Common myeloid progenitor, CD34-positive (primary cell): ENCODE measurements at regions not wholly inside any gene's neighbourhood (a gene's known extent, or its start where the extent isn't known, plus 50 kb on each side); places are given as distances from the start of the nearest gene placed in this dataset.

Experiments
- CTCF ChIA-PET: fragments of 350-600 bp; sonication (Branson Sonifier 250); formaldehyde crosslinking; loops from one replicate; lab custom pipeline; 2021; ENCODE audit warnings: antibody characterized with exemption; lab: Charles Lee
- POLR2A ChIA-PET: fragments of 350-600 bp; sonication (Branson Sonifier 250); formaldehyde crosslinking; loops from one replicate; lab custom pipeline; 2021; ENCODE audit warnings: antibody characterized with exemption; lab: Charles Lee
- DNase-seq, 3 donors: peaks; one replicate each; pipeline versions ENCODE4 v3.0.0 to v3.0.0-alpha.2; 2013
- H3K27ac ChIP-seq, 2 experiments: 1 replicate in 1 of 2; 2 replicates in 1 of 2; pipeline ENCODE4 v1.7.0; 2013; ENCODE audit warnings: inconsistent platforms in 2 of 2, low read length in 2 of 2, mild to moderate bottlenecking in 2 of 2, low read depth in 1 of 2, moderate library complexity in 1 of 2; ENCODE audit not compliant: severe bottlenecking in 2 of 2, insufficient read depth in 1 of 2, poor library complexity in 1 of 2
- H3K27me3 ChIP-seq, 5 experiments: replicated peaks in 2 of 5; 1 replicate in 3 of 5; 2 replicates in 2 of 5; pipeline versions ENCODE4 v1.6.1 to v1.7.0; 2013; ENCODE audit warnings: low read length in 4 of 5, mild to moderate bottlenecking in 2 of 5, moderate library complexity in 2 of 5, inconsistent platforms in 1 of 5; ENCODE audit not compliant: insufficient read depth in 5 of 5, control insufficient read depth in 4 of 5
- H3K36me3 ChIP-seq, 4 experiments: 1 replicate in 2 of 4; 2 replicates in 2 of 4; pipeline versions ENCODE4 v1.6.1 to v1.7.0; 2013; ENCODE audit warnings: low read length in 3 of 4, control low read depth in 1 of 4, mild to moderate bottlenecking in 1 of 4; ENCODE audit not compliant: control insufficient read depth in 4 of 4, insufficient read depth in 4 of 4
- H3K4me1 ChIP-seq, 4 experiments: 1 replicate in 3 of 4; 2 replicates in 1 of 4; pipeline versions ENCODE4 v1.6.1 to v1.7.1; 2013; ENCODE audit warnings: low read length in 3 of 4, mild to moderate bottlenecking in 3 of 4, control low read depth in 1 of 4, inconsistent platforms in 1 of 4, moderate library complexity in 1 of 4; ENCODE audit not compliant: control insufficient read depth in 4 of 4, insufficient read depth in 4 of 4; ENCODE audit errors: control extremely low read depth in 1 of 4
- H3K4me3 ChIP-seq, 7 experiments: 1 replicate in 4 of 7; 2 replicates in 3 of 7; pipeline versions ENCODE4 v1.5.1 to v1.7.0; 2013; ENCODE audit warnings: mild to moderate bottlenecking in 7 of 7, low read length in 6 of 7, moderate library complexity in 6 of 7, inconsistent platforms in 2 of 7, low read depth in 2 of 7, control low read depth in 1 of 7; ENCODE audit not compliant: insufficient read depth in 4 of 7, control insufficient read depth in 1 of 7; ENCODE audit errors: extremely low read depth in 1 of 7
- H3K9me3 ChIP-seq, 5 experiments: 1 replicate in 4 of 5; 2 replicates in 1 of 5; pipeline versions ENCODE4 v1.6.1 to v1.7.1; 2013; ENCODE audit warnings: low read length in 4 of 5, mild to moderate bottlenecking in 2 of 5, inconsistent platforms in 1 of 5, low read depth in 1 of 5, moderate library complexity in 1 of 5; ENCODE audit not compliant: control insufficient read depth in 4 of 5, insufficient read depth in 2 of 5; ENCODE audit errors: control extremely low read depth in 1 of 5
- WGBS: methylation state at CpG from one replicate; pipeline ENCODE4 v1.1.5; 2013; ENCODE audit not compliant: insufficient coverage; 5-methylcytosine and 5-hydroxymethylcytosine counted together

DNA sequence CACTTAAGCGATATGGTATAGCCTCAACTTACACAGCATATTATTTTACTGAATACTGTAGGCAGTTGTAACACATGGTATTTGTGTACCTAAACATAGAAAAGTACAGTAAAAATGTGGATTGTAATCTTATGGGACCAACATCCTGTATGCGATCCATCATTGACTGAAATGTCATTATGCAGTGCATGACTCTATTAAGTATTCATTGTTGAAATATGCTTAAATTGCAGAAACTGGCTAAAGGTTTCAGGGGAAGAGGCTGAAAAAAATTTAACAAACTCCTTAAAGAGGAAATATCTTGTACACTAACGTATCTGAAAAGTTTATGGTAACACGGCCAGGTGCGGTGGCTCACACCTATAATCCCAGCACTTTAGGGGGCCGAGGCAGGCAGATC is 214.1 kb upstream of the PARD3B start:
- ChIA-PET POLR2A (no interaction called here), CTCF (no interaction called here)
- no peak for DNase-seq

GRCh38 chr2:204331988-204332387 is 213.3 kb upstream of the PARD3B start:
- DNase-seq = no peak
- H3K27me3 ChIP-seq = no peaks in the 10 kb centered on the region
- H3K36me3 ChIP-seq = no peaks in the 10 kb centered on the region
- ChIA-PET POLR2A (no interaction called here), CTCF (interaction anchor here (2.7 kb wide), 1 partner anchor 8 kb away, joined by 12 read pairs; no protein-coding TSS in a partner anchor)
- WGBS = no CpG with 5 or more reads among the region's 2 CpGs
- no peak overlapping the region for H3K4me3 ChIP-seq
- no peaks in the 10 kb centered on the region for H3K9me3 ChIP-seq
- no peaks in the 10 kb centered on the region for H3K4me1 ChIP-seq
- H3K27ac ChIP-seq = no peak overlapping the region

More for the DNA sequence above, 214.1 kb upstream of the PARD3B start:
- H3K27me3 ChIP-seq = no peaks in the 10 kb centered on the region
- 91% methylated on average over 4 of the region's 6 CpGs for WGBS
- no peaks in the 10 kb centered on the region for H3K36me3 ChIP-seq
- no peak overlapping the region for H3K27ac ChIP-seq
- no peaks in the 10 kb centered on the region for H3K4me1 ChIP-seq
- H3K9me3 ChIP-seq = no peaks in the 10 kb centered on the region
- no peak overlapping the region for H3K4me3 ChIP-seq

- no peaks in the 10 kb centered on the region for H3K27me3 ChIP-seq
- 100% methylated on average over 1 of the region's 3 CpGs for WGBS
- no peak for DNase-seq
- H3K4me3 ChIP-seq = no peak overlapping the region
- no peaks in the 10 kb centered on the region for H3K36me3 ChIP-seq
- no peak overlapping the region for H3K27ac ChIP-seq
- H3K4me1 ChIP-seq = no peaks in the 10 kb centered on the region
- POLR2A ChIA-PET = no interaction called here
- CTCF ChIA-PET = interaction anchor here (0.9 to 2.7 kb wide), 2 partner anchors 9 to 1347 kb away, joined by 4 to 12 read pairs; no protein-coding TSS in a partner anchor
- no peaks in the 10 kb centered on the region for H3K9me3 ChIP-seq
These were observed 212.6 kb upstream of the PARD3B start for GRCh38 chr2:204332706-204333105.

DNA sequence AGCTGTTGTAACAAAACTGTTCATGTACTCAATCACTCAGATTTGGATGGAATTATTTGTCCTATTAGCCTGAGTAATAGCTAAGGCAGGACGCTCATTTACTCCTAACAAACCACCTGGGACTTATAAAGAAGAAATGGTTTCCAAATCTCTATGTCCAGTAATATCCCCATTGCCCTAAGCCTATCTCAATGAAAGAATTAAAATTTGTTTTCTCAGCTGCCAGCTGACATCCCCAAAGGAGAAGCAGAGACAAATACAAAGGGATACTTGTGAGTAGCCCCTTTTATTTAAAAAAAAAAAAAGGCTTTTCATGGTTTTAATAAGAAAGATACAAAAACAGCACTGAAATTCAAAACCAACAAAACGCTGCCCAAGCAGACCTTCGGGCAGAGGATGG is 211.4 kb upstream of the PARD3B start:
- Histone ChIP-seq H3K4me1 (no peaks in the 10 kb centered on the region), H3K27me3 (no peaks in the 10 kb centered on the region), H3K4me3 (no peak overlapping the region), H3K9me3 (no peaks in the 10 kb centered on the region), H3K36me3 (no peaks in the 10 kb centered on the region), H3K27ac (no peak overlapping the region)
- ChIA-PET POLR2A (no interaction called here), CTCF (interaction anchor here (1.0 to 2.7 kb wide), 2 partner anchors 10 to 1343 kb away, joined by 3 to 12 read pairs; no protein-coding TSS in a partner anchor)
- WGBS = 100% methylated on average over 2 of the region's 3 CpGs
- DNase-seq = no peak

- 100% methylated on average over 2 of the region's 2 CpGs for WGBS
- H3K9me3 ChIP-seq = peaks cover 0 to 1% (median 0%) of the 10 kb centered on the region in 5 experiments
- H3K4me3 ChIP-seq = no peak overlapping the region
- no peaks in the 10 kb centered on the region for H3K36me3 ChIP-seq
- ChIA-PET POLR2A (no interaction called here), CTCF (interaction anchor here (0.6 to 0.8 kb wide), 2 partner anchors 833 to 1591 kb away, joined by 3 read pairs; no protein-coding TSS in a partner anchor)
- no peak overlapping the region for H3K27ac ChIP-seq
- H3K4me1 ChIP-seq = no peaks in the 10 kb centered on the region
- no peak for DNase-seq
- no peaks in the 10 kb centered on the region for H3K27me3 ChIP-seq
These were observed 209.7 kb upstream of the PARD3B start for GRCh38 chr2:204335451-204336058.

DNA sequence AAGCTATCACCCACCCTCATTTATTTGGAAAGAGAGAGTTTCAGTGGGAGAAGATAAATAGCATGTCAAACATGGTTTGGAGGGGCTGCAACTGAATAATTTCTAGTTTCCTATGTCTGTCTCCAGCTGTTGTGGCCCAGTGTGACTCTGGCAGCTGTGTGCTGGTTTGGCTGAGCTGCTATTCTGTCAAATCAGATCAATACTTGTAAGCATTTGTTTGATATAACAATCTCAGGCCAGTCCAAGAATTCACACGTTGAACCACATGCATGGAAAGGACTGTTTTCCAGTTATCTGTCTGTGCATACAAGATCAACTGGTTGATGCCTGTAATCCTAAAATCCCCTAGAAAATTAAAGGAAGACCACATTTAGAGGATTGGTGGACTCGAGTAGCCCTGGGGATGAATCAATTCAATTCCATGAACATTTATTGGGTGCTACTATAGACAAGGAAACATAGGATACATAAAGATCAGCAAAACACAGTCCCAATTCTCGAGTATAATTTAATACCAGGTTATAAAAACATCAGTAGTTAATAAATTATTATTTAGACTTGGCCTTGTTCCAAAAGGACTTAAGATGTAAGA is 209.0 kb upstream of the PARD3B start:
- Histone ChIP-seq H3K9me3 (peaks cover 0 to 1% (median 0%) of the 10 kb centered on the region in 5 experiments), H3K36me3 (no peaks in the 10 kb centered on the region), H3K27me3 (no peaks in the 10 kb centered on the region), H3K4me1 (no peaks in the 10 kb centered on the region), H3K27ac (no peak overlapping the region), H3K4me3 (no peak overlapping the region)
- no CpG with 5 or more reads among the region's 3 CpGs for WGBS
- CTCF ChIA-PET = interaction anchor here (0.6 to 0.8 kb wide), 2 partner anchors 832 to 1590 kb away, joined by 3 read pairs; no protein-coding TSS in a partner anchor
- POLR2A ChIA-PET = no interaction called here
- DNase-seq = no peak

- peaks cover 0 to 1% (median 0%) of the 10 kb centered on the region in 5 experiments for H3K9me3 ChIP-seq
- H3K4me3 ChIP-seq = no peak overlapping the region
- H3K27me3 ChIP-seq = no peaks in the 10 kb centered on the region
- ChIA-PET POLR2A (no interaction called here), CTCF (interaction anchor here (0.7 kb wide), 1 partner anchor 1547 kb away, joined by 3 read pairs; no protein-coding TSS in a partner anchor)
- H3K27ac ChIP-seq = no peak overlapping the region
- no peaks in the 10 kb centered on the region for H3K4me1 ChIP-seq
- no peaks in the 10 kb centered on the region for H3K36me3 ChIP-seq
- no peak for DNase-seq
- WGBS = 100% methylated on average over 1 of the region's 1 CpG
These were observed 207.6 kb upstream of the PARD3B start for GRCh38 chr2:204337638-204338037.
